ENCODE measurements at regions not wholly inside any gene's neighbourhood (a gene's known extent, or its start where the extent isn't known, plus 50 kb on each side); places are given as distances from the start of the nearest gene placed in this dataset.
A peak's percentile ranks its signal among the peaks of the same experiment; 100 is the strongest.

GRCh38 chr9:84138541-84138940 is 157.9 kb downstream of the RMI1 start:
- Mint-ChIP-seq H3K4me1 (ENCODE audit: low read depth) (peaks cover 19% of the 10 kb centered on the region), H3K4me3 (no peak overlapping the region), H3K27me3 (ENCODE audit: insufficient read depth) (peaks cover 64% of the 10 kb centered on the region), H3K36me3 (ENCODE audit: low read depth) (peaks cover 2% of the 10 kb centered on the region), H3K27ac (no peak overlapping the region), H3K9me3 (no peaks in the 10 kb centered on the region)
- intact Hi-C loops (cut with micrococcal nuclease), result no loop called here
- DNase-seq (ENCODE audit: low spot score), result no peak

GRCh38 chr9:84139296-84140070 is 158.9 kb downstream of the RMI1 start:
- intact Hi-C loops (cut with micrococcal nuclease), result no loop called here
- peaks cover 64% of the 10 kb centered on the region for H3K27me3 Mint-ChIP-seq (ENCODE audit: insufficient read depth)

GRCh38 chr9:84140535-84141101 is 160.0 kb downstream of the RMI1 start:
- no peak overlapping the region for H3K27ac Mint-ChIP-seq
- peaks cover 19% of the 10 kb centered on the region for H3K4me1 Mint-ChIP-seq (ENCODE audit: low read depth)
- peak; percentile 4 for DNase-seq (ENCODE audit: low spot score)
- intact Hi-C loops (cut with micrococcal nuclease), result no loop called here
- no peaks in the 10 kb centered on the region for H3K9me3 Mint-ChIP-seq
- peak overlapping the region; percentile 82 for H3K4me3 Mint-ChIP-seq
- peaks cover 62% of the 10 kb centered on the region for H3K27me3 Mint-ChIP-seq (ENCODE audit: insufficient read depth)
- peaks cover 2% of the 10 kb centered on the region for H3K36me3 Mint-ChIP-seq (ENCODE audit: low read depth)

More at GRCh38 chr9:84139296-84140070, 158.9 kb downstream of the RMI1 start:
- H3K36me3 Mint-ChIP-seq (ENCODE audit: low read depth), result peaks cover 2% of the 10 kb centered on the region
- H3K9me3 Mint-ChIP-seq, result no peaks in the 10 kb centered on the region
- no peak overlapping the region for H3K27ac Mint-ChIP-seq
- peaks cover 19% of the 10 kb centered on the region for H3K4me1 Mint-ChIP-seq (ENCODE audit: low read depth)
- DNase-seq (ENCODE audit: low spot score), result no peak
- no peak overlapping the region for H3K4me3 Mint-ChIP-seq

GRCh38 chr9:84141741-84142370 is 161.3 kb downstream of the RMI1 start:
- peaks cover 2% of the 10 kb centered on the region for H3K36me3 Mint-ChIP-seq (ENCODE audit: low read depth)
- peaks cover 53% of the 10 kb centered on the region for H3K27me3 Mint-ChIP-seq (ENCODE audit: insufficient read depth)
- intact Hi-C loops (cut with micrococcal nuclease), result no loop called here
- peaks cover 19% of the 10 kb centered on the region for H3K4me1 Mint-ChIP-seq (ENCODE audit: low read depth)
- no peak overlapping the region for H3K4me3 Mint-ChIP-seq
- H3K9me3 Mint-ChIP-seq, result no peaks in the 10 kb centered on the region
- H3K27ac Mint-ChIP-seq, result no peak overlapping the region
- DNase-seq (ENCODE audit: low spot score), result no peak

- Mint-ChIP-seq H3K4me1 (ENCODE audit: low read depth) (peaks cover 10% of the 10 kb centered on the region), H3K36me3 (ENCODE audit: low read depth) (peaks cover 2% of the 10 kb centered on the region), H3K9me3 (no peaks in the 10 kb centered on the region), H3K27ac (no peak overlapping the region), H3K4me3 (no peak overlapping the region), H3K27me3 (ENCODE audit: insufficient read depth) (peaks cover 36% of the 10 kb centered on the region)
- no peak for DNase-seq (ENCODE audit: low spot score)
- intact Hi-C loops (cut with micrococcal nuclease), result no loop called here
Measured at GRCh38 chr9:84145031-84145430, 164.4 kb downstream of the RMI1 start.

GRCh38 chr9:84145780-84146179 is 165.2 kb downstream of the RMI1 start:
- intact Hi-C loops (cut with micrococcal nuclease), result no loop called here
- Mint-ChIP-seq H3K27ac (no peak overlapping the region), H3K27me3 (ENCODE audit: insufficient read depth) (peaks cover 32% of the 10 kb centered on the region), H3K4me1 (ENCODE audit: low read depth) (peaks cover 3% of the 10 kb centered on the region), H3K36me3 (ENCODE audit: low read depth) (peaks cover 2% of the 10 kb centered on the region), H3K4me3 (no peak overlapping the region), H3K9me3 (no peaks in the 10 kb centered on the region)
- no peak for DNase-seq (ENCODE audit: low spot score)

- Mint-ChIP-seq H3K4me1 (ENCODE audit: low read depth) (no peaks in the 10 kb centered on the region), H3K4me3 (no peak overlapping the region), H3K27me3 (ENCODE audit: insufficient read depth) (peaks cover 21% of the 10 kb centered on the region), H3K9me3 (no peaks in the 10 kb centered on the region), H3K36me3 (ENCODE audit: low read depth) (no peaks in the 10 kb centered on the region), H3K27ac (no peak overlapping the region)
- intact Hi-C loops (cut with micrococcal nuclease), result no loop called here
- DNase-seq (ENCODE audit: low spot score), result no peak
Measured at GRCh38 chr9:84146893-84147710, 166.5 kb downstream of the RMI1 start.

GRCh38 chr9:84151236-84151635 is 170.6 kb downstream of the RMI1 start:
- Mint-ChIP-seq H3K27me3 (ENCODE audit: insufficient read depth) (peaks cover 8% of the 10 kb centered on the region), H3K27ac (no peak overlapping the region), H3K4me1 (ENCODE audit: low read depth) (no peaks in the 10 kb centered on the region), H3K4me3 (no peak overlapping the region), H3K36me3 (ENCODE audit: low read depth) (no peaks in the 10 kb centered on the region), H3K9me3 (no peaks in the 10 kb centered on the region)
- intact Hi-C loops (cut with micrococcal nuclease), result no loop called here
- no peak for DNase-seq (ENCODE audit: low spot score)

GRCh38 chr9:84151640-84152039 is 171.0 kb downstream of the RMI1 start:
- no peak for DNase-seq (ENCODE audit: low spot score)
- Mint-ChIP-seq H3K27ac (no peak overlapping the region), H3K4me3 (no peak overlapping the region), H3K4me1 (ENCODE audit: low read depth) (no peaks in the 10 kb centered on the region), H3K27me3 (ENCODE audit: insufficient read depth) (peaks cover 8% of the 10 kb centered on the region), H3K36me3 (ENCODE audit: low read depth) (no peaks in the 10 kb centered on the region), H3K9me3 (no peaks in the 10 kb centered on the region)
- intact Hi-C loops (cut with micrococcal nuclease), result no loop called here

- intact Hi-C loops (cut with micrococcal nuclease), result no loop called here
- DNase-seq (ENCODE audit: low spot score), result no peak
- Mint-ChIP-seq H3K27ac (no peak overlapping the region), H3K27me3 (ENCODE audit: insufficient read depth) (peaks cover 9% of the 10 kb centered on the region), H3K36me3 (ENCODE audit: low read depth) (no peaks in the 10 kb centered on the region), H3K9me3 (no peaks in the 10 kb centered on the region), H3K4me1 (ENCODE audit: low read depth) (no peaks in the 10 kb centered on the region), H3K4me3 (no peak overlapping the region)
Measured at GRCh38 chr9:84152204-84152603, 171.6 kb downstream of the RMI1 start.

GRCh38 chr9:84153885-84154284 is 173.3 kb downstream of the RMI1 start:
- Mint-ChIP-seq H3K27ac (no peak overlapping the region), H3K9me3 (no peaks in the 10 kb centered on the region), H3K36me3 (ENCODE audit: low read depth) (no peaks in the 10 kb centered on the region), H3K27me3 (ENCODE audit: insufficient read depth) (peaks cover 16% of the 10 kb centered on the region), H3K4me1 (ENCODE audit: low read depth) (no peaks in the 10 kb centered on the region), H3K4me3 (no peak overlapping the region)
- intact Hi-C loops (cut with micrococcal nuclease), result no loop called here
- no peak for DNase-seq (ENCODE audit: low spot score)

GRCh38 chr9:84154320-84154719 is 173.7 kb downstream of the RMI1 start:
- DNase-seq (ENCODE audit: low spot score), result no peak
- Mint-ChIP-seq H3K9me3 (no peaks in the 10 kb centered on the region), H3K4me3 (no peak overlapping the region), H3K27me3 (ENCODE audit: insufficient read depth) (peaks cover 20% of the 10 kb centered on the region), H3K27ac (no peak overlapping the region), H3K36me3 (ENCODE audit: low read depth) (no peaks in the 10 kb centered on the region), H3K4me1 (ENCODE audit: low read depth) (no peaks in the 10 kb centered on the region)
- intact Hi-C loops (cut with micrococcal nuclease), result no loop called here

Data from activated T-helper 1 cell treated with anti-CD3 and anti-CD28 coated beads, Interleukin-12 subunit alpha, Interleukin-12 subunit beta, Interleukin-2, Interleukin-4 antibody, amounts not matched to agents 30 ng/mL and 10 ng/mL and 1 ng/mL, durations not matched to agents 14 hours and 24 hours and 36 hours (primary cell).